OCI-LY3 (cell line): ENCODE measurements at regions not wholly inside any gene's neighbourhood (a gene's known extent, or its start where the extent isn't known, plus 50 kb on each side); places are given as distances from the start of the nearest gene placed in this dataset.

Source experiments
- H2AFZ ChIP-seq: fragments of 200-600, 300-600 bp; shearing (Covaris generic); 2 replicates; pipeline ENCODE4 v1.6.0; 2014; ENCODE audit warnings: antibody characterized with exemption, low read depth, low read length
- H3K27ac ChIP-seq: fragments of 200-600, 300-600 bp; sonication (generic); 2 replicates; pipeline ENCODE4 v1.5.1; 2014; ENCODE audit warnings: mild to moderate bottlenecking, low read length, moderate library complexity, mixed read lengths
- H3K27me3 ChIP-seq: fragments of 200-600, 300-600 bp; sonication (generic); 2 replicates; pipeline ENCODE4 v1.6.1; 2014; ENCODE audit warnings: low read depth, low read length, mixed read lengths
- H3K36me3 ChIP-seq: fragments of 200-600, 300-600 bp; sonication (generic); replicated peaks from 2 replicates; pipeline ENCODE3; 2014; ENCODE audit warnings: low read depth, low read length, mixed read lengths
- H3K4me1 ChIP-seq: fragments of 300-600, 200-600 bp; sonication (generic); 2 replicates; pipeline ENCODE4 v1.6.1; 2014; ENCODE audit warnings: low read length, mixed read lengths
- H3K4me2 ChIP-seq: fragments of 200-600, 300-600 bp; sonication (generic); 2 replicates; pipeline ENCODE4 v1.6.1; 2014; ENCODE audit warnings: low read length, mixed read lengths
- H3K4me3 ChIP-seq: fragments of 300-600, 200-600 bp; sonication (generic); 2 replicates; pipeline ENCODE4 v1.5.1; 2014; ENCODE audit warnings: antibody characterized with exemption, mild to moderate bottlenecking, low read length, moderate library complexity
- H3K79me2 ChIP-seq: fragments of 300-600, 200-600 bp; shearing (Covaris generic); 2 replicates; pipeline ENCODE4 v1.6.1; 2014; ENCODE audit warnings: mild to moderate bottlenecking, low read length, mixed read lengths
- H3K9ac ChIP-seq: fragments of 300-600, 200-600 bp; shearing (Covaris generic); 2 replicates; pipeline ENCODE4 v1.6.0; 2014; ENCODE audit warnings: mild to moderate bottlenecking, low read length, moderate library complexity
- H3K9me3 ChIP-seq: fragments of 200-600, 300-600 bp; shearing (Covaris generic); 2 replicates; pipeline ENCODE4 v1.6.1; 2014; ENCODE audit warnings: low read length, mixed read lengths; ENCODE audit not compliant: insufficient read depth
- H4K20me1 ChIP-seq: fragments of 200-600, 300-600 bp; sonication (generic); 2 replicates; pipeline ENCODE4 v1.6.1; 2016; ENCODE audit warnings: low read length, mixed read lengths; ENCODE audit not compliant: insufficient read depth
- EZH2phosphoT487 ChIP-seq: fragments of 200-600 bp; shearing (Covaris generic); IDR thresholded peaks from 2 replicates; pipeline ENCODE4 v1.6.1; 2018; ENCODE audit warnings: antibody characterized with exemption, mixed run types, low read depth
- TF ChIP-seq, protein P1 (sequence below): fragments of 200-600, 300-600 bp; sonication (generic); IDR thresholded peaks from 2 replicates; pipeline ENCODE4 v1.5.1; 2014; ENCODE audit warnings: antibody characterized with exemption, low read length, low read depth

DNA sequence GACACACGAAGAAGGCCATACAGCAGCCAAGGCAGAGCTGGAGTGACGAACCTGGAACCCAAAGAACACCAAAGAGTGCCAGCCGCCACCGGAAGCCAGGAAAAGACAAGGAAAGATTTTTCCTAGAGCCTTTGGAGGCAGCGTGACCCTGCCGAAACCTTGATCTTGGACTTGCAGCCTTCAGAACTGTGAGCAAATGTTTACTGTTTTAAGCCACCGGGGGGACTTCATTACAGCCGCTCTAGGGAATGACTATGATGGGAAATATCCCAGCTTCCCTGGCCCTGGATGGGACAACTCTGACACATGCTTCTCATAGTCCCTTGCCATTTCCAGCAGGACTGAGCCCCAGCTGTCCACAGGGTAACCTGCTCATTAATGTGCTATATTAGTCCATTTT is 270.6 kb downstream of the HAPSTR1 start:
- Histone ChIP-seq H3K4me1 (no peaks in the 10 kb centered on the region), H3K4me3 (no peak overlapping the region), H3K79me2 (no peaks in the 10 kb centered on the region), H3K9me3 (no peaks in the 10 kb centered on the region), H3K27me3 (no peaks in the 10 kb centered on the region), H3K36me3 (no peaks in the 10 kb centered on the region), H3K27ac (no peak overlapping the region), H2AFZ (no peak overlapping the region), H3K4me2 (no peak overlapping the region), H4K20me1 (no peaks in the 10 kb centered on the region), H3K9ac (no peak overlapping the region)
- no peak for TF ChIP-seq EZH2phosphoT487
- TF ChIP-seq, protein P1, sequence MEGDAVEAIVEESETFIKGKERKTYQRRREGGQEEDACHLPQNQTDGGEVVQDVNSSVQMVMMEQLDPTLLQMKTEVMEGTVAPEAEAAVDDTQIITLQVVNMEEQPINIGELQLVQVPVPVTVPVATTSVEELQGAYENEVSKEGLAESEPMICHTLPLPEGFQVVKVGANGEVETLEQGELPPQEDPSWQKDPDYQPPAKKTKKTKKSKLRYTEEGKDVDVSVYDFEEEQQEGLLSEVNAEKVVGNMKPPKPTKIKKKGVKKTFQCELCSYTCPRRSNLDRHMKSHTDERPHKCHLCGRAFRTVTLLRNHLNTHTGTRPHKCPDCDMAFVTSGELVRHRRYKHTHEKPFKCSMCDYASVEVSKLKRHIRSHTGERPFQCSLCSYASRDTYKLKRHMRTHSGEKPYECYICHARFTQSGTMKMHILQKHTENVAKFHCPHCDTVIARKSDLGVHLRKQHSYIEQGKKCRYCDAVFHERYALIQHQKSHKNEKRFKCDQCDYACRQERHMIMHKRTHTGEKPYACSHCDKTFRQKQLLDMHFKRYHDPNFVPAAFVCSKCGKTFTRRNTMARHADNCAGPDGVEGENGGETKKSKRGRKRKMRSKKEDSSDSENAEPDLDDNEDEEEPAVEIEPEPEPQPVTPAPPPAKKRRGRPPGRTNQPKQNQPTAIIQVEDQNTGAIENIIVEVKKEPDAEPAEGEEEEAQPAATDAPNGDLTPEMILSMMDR = no peak

DNA sequence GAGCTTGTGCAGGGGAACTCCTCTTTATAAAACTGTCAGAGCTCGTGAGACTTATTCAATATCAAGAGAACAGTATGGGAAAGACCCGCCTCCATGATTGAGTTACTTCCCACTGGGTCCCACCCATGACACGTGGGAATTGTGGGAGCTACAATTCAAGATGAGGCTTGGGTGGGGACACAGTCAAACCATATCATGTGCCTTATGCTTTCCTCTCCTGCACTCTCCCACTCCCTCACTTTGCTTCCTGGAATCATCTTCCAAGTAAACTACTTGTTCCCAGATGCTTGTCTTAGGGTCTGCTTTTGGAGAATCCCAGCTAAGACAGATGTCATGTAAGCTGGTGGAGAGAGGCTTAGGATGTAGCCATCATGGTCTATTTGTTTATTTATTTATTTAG is 271.2 kb downstream of the HAPSTR1 start:
- TF ChIP-seq EZH2phosphoT487 = no peak
- TF ChIP-seq, protein P1 = no peak
- Histone ChIP-seq H3K36me3 (no peaks in the 10 kb centered on the region), H3K27ac (no peak overlapping the region), H3K79me2 (no peaks in the 10 kb centered on the region), H2AFZ (no peak overlapping the region), H3K9me3 (no peaks in the 10 kb centered on the region), H3K4me3 (no peak overlapping the region), H4K20me1 (no peaks in the 10 kb centered on the region), H3K4me2 (no peak overlapping the region), H3K4me1 (no peaks in the 10 kb centered on the region), H3K9ac (no peak overlapping the region), H3K27me3 (no peaks in the 10 kb centered on the region)

DNA sequence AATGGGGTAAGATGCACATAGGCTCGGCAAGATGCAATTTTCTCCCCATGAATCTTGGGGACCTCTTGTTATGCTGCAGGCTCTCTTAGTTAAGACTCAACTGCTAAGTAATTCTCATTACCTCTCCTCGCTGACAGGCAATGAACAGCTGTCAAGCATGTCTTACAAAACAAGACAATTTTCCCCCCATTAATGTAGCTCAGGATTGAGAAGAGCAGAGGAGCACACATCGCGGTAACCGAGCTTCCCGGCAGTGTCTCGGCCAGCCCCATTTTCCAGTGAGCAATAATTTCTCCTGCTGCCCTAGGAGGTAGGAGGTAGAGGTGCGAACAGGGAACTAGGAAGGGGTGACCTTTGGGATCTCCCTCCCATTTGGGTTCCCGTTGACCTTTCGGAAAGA is 272.1 kb downstream of the HAPSTR1 start:
- no peaks in the 10 kb centered on the region for H3K79me2 ChIP-seq
- H3K9ac ChIP-seq = no peak overlapping the region
- H3K27me3 ChIP-seq = no peaks in the 10 kb centered on the region
- no peak overlapping the region for H2AFZ ChIP-seq
- H3K36me3 ChIP-seq = no peaks in the 10 kb centered on the region
- H3K9me3 ChIP-seq = no peaks in the 10 kb centered on the region
- H3K4me2 ChIP-seq = no peak overlapping the region
- no peak overlapping the region for H3K4me3 ChIP-seq
- H3K4me1 ChIP-seq = no peaks in the 10 kb centered on the region
- no peaks in the 10 kb centered on the region for H4K20me1 ChIP-seq
- H3K27ac ChIP-seq = no peak overlapping the region
- TF ChIP-seq, protein P1 = no peak
- TF ChIP-seq EZH2phosphoT487 = no peak

DNA sequence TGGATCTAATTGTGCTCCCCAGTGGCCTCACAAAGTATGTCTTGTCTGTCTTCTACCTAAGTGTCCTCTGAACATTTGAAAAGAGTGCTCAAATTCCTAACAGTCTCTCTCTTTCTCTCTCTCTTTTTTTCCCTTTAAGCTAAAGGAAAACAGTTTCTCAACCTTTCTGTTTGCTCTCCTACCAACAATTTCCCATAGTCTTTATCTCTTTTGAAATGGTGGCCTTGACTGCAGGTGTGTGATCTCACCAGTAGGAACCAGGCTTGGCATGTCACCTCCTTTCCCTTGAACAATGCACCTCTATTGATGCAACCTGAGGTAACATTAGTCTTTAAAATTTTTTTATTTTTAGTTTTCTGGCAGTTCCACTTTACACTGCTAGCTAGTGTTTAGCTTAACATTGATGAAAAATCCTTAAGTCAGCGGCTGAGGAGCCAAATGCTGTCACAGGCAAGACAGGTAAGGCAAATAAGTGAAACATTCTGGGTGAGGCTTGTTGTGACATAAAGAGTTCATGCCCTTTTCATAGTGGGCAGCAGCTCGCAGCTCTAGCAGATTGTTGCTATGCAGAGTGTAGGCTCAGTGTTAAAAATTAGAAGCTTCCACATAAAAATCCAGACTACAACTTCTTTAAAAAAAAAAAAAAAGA is 273.4 kb downstream of the HAPSTR1 start:
- no peak overlapping the region for H2AFZ ChIP-seq
- TF ChIP-seq, protein P1 = no peak
- no peak for TF ChIP-seq EZH2phosphoT487
- no peaks in the 10 kb centered on the region for H3K27me3 ChIP-seq
- H3K79me2 ChIP-seq = no peaks in the 10 kb centered on the region
- H3K27ac ChIP-seq = no peak overlapping the region
- H3K4me3 ChIP-seq = no peak overlapping the region
- H4K20me1 ChIP-seq = no peaks in the 10 kb centered on the region
- no peak overlapping the region for H3K9ac ChIP-seq
- H3K4me2 ChIP-seq = no peak overlapping the region
- no peaks in the 10 kb centered on the region for H3K9me3 ChIP-seq
- H3K4me1 ChIP-seq = no peaks in the 10 kb centered on the region
- no peaks in the 10 kb centered on the region for H3K36me3 ChIP-seq
